ENCODE measurements at regions not wholly inside any gene's neighbourhood (a gene's known extent, or its start where the extent isn't known, plus 50 kb on each side); places are given as distances from the start of the nearest gene placed in this dataset.
"Not testable (repeated sequence)": the region's sequence is repeated elsewhere in the genome, so short reads cannot be mapped to it uniquely, and the experiment has no call there.

GRCh38 chr15:99486371-99487336 lies 79.1 kb upstream of the MEF2A start:
- no peak for DNase-seq

DNA sequence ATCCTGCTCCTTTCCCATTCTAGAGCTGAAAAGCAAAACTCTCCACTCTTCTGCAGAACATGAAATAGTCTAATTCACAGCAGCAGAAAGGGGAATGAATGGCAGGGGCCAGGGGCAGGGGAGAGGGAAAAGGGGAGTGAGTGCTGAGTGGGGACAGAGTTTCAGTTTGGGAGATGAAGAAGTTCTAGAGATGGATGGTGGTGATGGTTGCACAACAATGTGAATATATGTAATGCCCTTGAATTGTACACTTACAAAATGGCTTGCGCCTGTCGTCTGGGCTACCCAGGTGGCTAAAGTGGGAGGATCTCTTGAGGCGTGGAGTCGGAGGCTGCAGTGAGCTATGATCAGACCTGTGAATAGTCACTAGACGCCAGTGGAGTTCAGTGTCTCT lies 78.5 kb upstream of the MEF2A start:
- DNase-seq, result no peak

DNA sequence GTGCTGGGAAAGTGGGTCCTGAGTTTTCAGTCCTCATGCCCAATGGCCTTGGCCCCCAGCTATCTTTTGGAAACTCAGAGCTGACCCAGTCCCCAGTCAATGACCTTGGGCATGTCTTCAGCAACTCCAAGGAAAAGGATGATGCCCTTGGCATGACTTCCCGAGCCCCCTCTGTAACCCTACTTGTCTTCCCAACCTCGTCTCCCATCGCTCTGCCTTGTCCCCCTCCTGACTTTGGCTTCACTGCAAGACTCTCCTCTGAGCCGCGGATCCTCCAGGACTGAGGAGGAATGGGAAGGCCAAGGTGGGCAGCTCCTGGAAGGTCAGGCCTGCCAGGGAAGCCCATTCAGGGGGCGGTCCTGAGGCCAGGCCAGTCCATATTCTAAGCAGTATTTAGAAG lies 73.5 kb upstream of the MEF2A start:
- no peak for DNase-seq

DNA sequence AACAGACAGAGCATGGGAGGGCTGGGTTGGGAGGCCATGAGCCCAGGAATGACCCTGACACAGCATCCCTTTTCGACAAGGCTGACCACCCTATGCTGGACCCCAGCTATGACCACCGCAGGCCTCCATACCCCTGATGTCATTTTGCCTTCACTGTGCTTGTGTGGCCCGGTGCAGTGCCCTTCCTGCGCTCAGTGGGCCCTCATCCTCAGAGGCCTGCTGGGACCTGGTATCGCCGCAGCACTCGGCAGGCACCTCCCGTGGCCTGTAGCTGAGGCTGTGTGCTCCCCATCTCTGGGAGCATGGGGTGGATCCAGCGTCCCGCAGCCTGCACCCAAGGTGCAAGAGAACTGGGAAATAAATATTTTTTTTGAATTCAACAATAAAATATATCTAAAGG lies 73.1 kb upstream of the MEF2A start:
- DNase-seq, result no peak

- no peak for DNase-seq
These were observed 72.3 kb upstream of the MEF2A start for GRCh38 chr15:99493461-99493860.

DNA sequence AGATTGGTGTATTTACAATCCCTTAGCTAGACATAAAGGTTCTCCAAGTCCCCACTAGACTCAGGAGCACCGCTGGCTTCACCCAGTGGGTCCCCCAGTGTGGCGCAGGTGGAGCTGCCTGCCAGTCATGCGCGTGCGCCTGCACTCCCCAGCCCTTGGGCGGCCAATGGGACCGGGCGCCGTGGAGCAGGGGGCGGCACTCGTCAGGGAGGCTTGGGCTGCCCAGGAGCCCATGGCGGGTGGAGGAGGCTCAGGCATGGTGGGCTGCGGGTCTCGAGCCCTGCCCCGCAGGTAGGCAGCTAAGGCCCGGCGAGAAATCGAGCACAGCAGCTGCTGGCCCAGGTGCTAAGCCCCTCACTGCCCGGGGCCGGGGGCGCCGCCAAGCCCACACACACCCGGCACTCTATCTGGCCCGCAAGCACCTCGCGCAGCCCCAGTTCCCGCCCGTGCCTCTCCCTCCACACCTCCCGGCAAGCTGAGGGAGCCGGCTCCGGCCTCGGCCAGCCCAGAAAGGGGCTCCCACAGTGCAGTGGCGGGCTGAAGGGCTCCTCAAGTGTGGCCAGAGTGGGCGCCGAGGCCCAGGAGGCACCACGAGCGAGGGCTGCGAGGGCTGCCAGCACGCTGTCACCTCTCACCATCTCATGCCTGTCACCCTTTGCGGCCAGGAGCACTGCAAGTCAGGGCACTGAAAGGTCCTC lies 71.1 kb upstream of the MEF2A start:
- DNase-seq, result not testable (repeated sequence)

GRCh38 chr15:99495430-99496301 lies 70.1 kb upstream of the MEF2A start:
- DNase-seq, result peak; percentile 18

DNA sequence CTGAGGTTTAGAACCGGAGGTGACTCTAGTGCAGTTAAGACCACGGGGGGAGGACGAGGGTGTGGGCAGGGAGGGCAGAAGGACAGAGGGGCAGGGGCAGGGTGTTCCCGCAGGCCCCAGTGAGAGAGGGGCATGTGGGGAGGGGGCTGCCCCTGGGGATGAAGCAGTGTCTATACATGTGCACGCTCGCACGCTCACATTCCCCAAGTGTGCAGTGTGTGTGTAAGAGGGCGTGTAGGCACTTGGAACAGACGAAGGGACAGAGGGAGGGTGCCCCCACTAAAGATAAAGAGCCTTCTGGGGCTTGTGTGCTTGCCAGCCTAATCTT lies 69.5 kb upstream of the MEF2A start:
- DNase-seq, result no peak

DNA sequence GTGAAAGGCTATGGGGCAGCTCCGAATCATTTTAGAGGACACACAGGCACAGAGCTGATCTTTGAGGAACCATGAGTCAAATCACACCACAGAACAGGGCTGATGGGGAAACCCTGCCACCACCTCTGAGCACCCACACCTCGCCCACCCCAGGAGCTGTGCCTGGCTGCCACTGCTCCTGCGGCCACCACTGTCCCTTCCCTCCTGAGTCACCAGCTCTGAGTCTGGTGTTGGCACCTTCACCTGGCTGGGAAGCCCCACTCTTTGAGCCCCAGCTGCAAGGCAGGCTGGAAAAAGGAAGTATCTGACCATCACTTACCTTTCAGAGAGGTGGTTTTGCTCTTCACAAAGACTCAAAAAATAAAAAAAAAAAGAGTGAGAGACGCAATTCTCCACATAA lies 63.6 kb upstream of the MEF2A start:
- DNase-seq, result peak; percentile 83

DNA sequence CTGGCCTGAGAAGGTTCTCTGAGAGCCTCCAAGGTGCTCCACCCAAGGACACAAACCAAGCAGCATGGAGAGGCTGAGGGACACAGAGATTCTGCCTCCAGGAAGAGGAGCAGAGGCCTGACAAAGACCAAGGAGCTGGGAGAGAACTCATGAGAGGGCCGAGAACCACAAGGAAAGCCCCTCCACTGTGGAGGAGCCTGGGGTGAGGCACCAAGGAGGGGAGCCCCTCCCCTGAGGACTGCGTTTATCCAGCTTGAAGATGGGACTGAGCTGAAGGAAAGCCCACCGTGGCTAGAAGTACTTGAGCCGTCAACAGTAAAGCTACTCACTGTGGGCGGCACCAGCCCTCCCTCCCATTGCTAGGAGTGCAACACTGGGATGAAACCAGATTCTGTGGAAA lies 63.1 kb upstream of the MEF2A start:
- DNase-seq, result peak; percentile 20

- DNase-seq, result no peak
These were observed 62.4 kb upstream of the MEF2A start for GRCh38 chr15:99503411-99503810.

DNA sequence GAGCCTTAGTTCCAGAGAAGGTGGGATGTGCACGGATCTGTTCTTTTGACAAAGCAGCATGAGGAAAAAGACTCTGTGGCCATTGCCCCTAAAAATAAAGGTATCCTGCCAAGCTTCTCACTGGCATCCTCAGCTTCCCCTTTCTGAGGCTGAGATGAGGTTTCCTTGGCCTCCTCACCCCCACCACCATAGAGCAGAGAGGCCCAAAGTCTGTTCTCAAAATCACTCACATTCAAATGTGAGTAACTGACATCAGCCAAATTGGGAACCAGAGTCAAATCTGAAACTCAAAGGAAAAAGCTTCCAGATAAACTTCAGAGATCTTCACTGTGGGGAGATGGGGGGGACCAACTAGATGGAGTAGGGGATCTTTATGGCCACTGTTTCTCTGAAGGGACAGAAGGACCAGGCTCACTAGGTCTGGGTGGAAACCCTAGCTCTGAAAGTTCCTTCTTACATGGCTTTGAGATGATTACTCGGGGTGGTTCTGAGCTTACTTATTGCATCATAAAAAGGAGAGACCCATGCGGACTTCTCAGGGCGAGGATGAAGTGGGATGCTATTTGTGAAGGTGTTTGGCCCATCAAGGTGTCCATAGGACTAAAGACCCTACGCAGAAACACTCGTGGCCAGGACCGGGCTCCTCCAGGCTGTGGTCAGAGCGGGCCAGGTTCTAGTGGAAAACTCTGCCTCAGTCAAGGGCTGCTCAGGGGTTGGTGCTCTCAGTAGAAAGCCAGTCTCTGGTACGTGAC lies 61.5 kb upstream of the MEF2A start:
- DNase-seq, result peak; percentile 87

GRCh38 chr15:99504823-99505551 lies 60.8 kb upstream of the MEF2A start:
- DNase-seq, result peak; percentile 87

DNA sequence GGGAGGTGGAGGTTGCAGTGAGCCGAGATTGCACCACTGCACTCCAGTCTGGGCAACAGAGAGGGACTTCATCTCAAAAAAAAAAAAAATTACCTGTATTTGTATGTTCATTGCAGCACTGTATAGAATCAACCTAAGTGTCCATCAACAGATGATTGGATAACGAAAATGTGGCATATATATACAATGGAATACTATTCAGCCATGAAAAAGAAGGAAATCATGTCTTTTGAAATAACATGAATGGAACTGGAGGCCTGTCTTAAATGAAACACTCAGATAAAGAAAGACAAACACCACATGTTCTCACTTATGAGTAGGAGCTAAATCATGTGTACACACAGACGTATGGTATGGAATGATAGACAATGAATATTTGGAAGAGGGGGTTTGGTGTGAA lies 59.4 kb upstream of the MEF2A start:
- no peak for DNase-seq

GRCh38 chr15:99507016-99507503 lies 58.7 kb upstream of the MEF2A start:
- no peak for DNase-seq

GRCh38 chr15:99507504-99508310 lies 58.1 kb upstream of the MEF2A start:
- peak; percentile 48 for DNase-seq

- DNase-seq, result no peak
These were observed 57.5 kb upstream of the MEF2A start for GRCh38 chr15:99508311-99508645.

GRCh38 chr15:99508852-99509251 lies 56.9 kb upstream of the MEF2A start:
- DNase-seq, result no peak

GRCh38 chr15:99509686-99510461 lies 55.9 kb upstream of the MEF2A start:
- DNase-seq, result no peak

DNA sequence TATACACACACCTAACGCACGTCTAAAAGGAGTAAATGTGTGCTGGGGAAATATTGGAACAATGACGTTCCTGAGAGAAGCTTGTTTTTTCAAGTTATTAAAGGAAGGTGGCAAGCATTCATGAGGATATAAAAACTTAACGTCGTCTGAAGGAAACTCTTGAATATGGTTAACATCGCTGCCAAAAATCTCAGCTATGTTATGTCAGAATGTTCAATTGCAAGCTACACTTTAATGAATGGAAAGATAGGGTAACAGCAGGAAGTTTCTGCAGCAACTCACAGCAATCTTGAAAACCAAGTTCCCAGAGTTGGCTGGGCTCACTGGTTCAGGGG lies 54.3 kb upstream of the MEF2A start:
- DNase-seq, result no peak
